Spleen (tissue), 11 donors: ENCODE measurements at regions not wholly inside any gene's neighbourhood (a gene's known extent, or its start where the extent isn't known, plus 50 kb on each side); places are given as distances from the start of the nearest gene placed in this dataset.
A peak's percentile ranks its signal among the peaks of the same experiment; 100 is the strongest.

Experiments
- DNase-seq: peaks from one replicate; pipeline ENCODE4 v3.0.0-alpha.2; 2020
- H3K27ac ChIP-seq, 8 donors: fragments of 200-600 bp; sonication (generic) in 7 of 8; 1 replicate in 4 of 8; 2 replicates in 4 of 8; pipeline versions ENCODE4 v1.5.0 to v1.8.0; 2016 to 2021; ENCODE audit warnings: inconsistent platforms in 4 of 8, mild to moderate bottlenecking in 4 of 8, moderate library complexity in 1 of 8
- H3K27me3 ChIP-seq, 7 donors: fragments of 200-600 bp; sonication (generic) in 6 of 7; replicated peaks in 1 of 7; 1 replicate in 4 of 7; 2 replicates in 3 of 7; pipeline versions ENCODE4 v1.5.0 to v1.8.0; 2016 to 2021; ENCODE audit warnings: inconsistent platforms in 3 of 7, mild to moderate bottlenecking in 1 of 7
- H3K36me3 ChIP-seq, 6 donors: fragments of 200-600 bp; sonication (generic) in 5 of 6; 1 replicate in 4 of 6; 2 replicates in 2 of 6; pipeline versions ENCODE4 v1.5.0 to v1.8.0; 2016 to 2021; ENCODE audit warnings: inconsistent platforms in 2 of 6
- H3K4me1 ChIP-seq, 6 donors: fragments of 200-600 bp; sonication (generic) in 5 of 6; 1 replicate in 3 of 6; 2 replicates in 3 of 6; pipeline versions ENCODE4 v1.5.0 to v1.8.0; 2016 to 2021; ENCODE audit warnings: inconsistent platforms in 3 of 6
- H3K4me3 ChIP-seq, 8 donors: fragments of 200-600 bp; sonication (generic) in 7 of 8; 1 replicate in 4 of 8; 2 replicates in 4 of 8; pipeline versions ENCODE4 v1.5.0 to v1.8.0; 2016 to 2021; ENCODE audit warnings: inconsistent platforms in 4 of 8, mild to moderate bottlenecking in 4 of 8, moderate library complexity in 2 of 8
- H3K9me3 ChIP-seq, 8 donors: fragments of 200-600 bp; sonication (generic) in 7 of 8; 1 replicate in 4 of 8; 2 replicates in 4 of 8; pipeline versions ENCODE4 v1.5.0 to v1.8.0; 2016 to 2021; ENCODE audit warnings: inconsistent platforms in 4 of 8
- CTCF ChIP-seq, 11 experiments: fragments of 200-600 bp in 7 of 11; fragments of 450-650 bp in 4 of 11; sonication (generic) in 4 of 11; IDR thresholded peaks in 8 of 11; conservative IDR thresholded peaks in 3 of 11; 1 replicate in 7 of 11; 2 replicates in 4 of 11; pipeline versions ENCODE4 v1.4.0 to v1.8.0; 2016 to 2021; ENCODE audit warnings: antibody characterized with exemption in 11 of 11, inconsistent platforms in 4 of 11, mild to moderate bottlenecking in 1 of 11
- POLR2A ChIP-seq, 3 donors: fragments of 450-650 bp; IDR thresholded peaks; one replicate each; pipeline ENCODE4 v1.5.1; 2017; ENCODE audit warnings: antibody characterized with exemption in 3 of 3, mild to moderate bottlenecking in 1 of 3
- POLR2AphosphoS5 ChIP-seq, 3 donors: sonication (generic); formaldehyde crosslinking; IDR thresholded peaks; one replicate each; pipeline ENCODE4 v1.5.1; 2017; ENCODE audit warnings: antibody characterized with exemption in 3 of 3
- WGBS, 5 donors: extraction: QIAGEN DNeasy Blood & Tissue Kit in 3 of 5; methylation state at CpG; one replicate each; pipeline versions ENCODE4 v1.1.5 to v1.1.7; 2013 to 2018; 5-methylcytosine and 5-hydroxymethylcytosine counted together
- intact Hi-C: fragments of 100-400 bp; cut with DNase I; formaldehyde crosslinking; loops from one replicate; pipeline ENCODE4 v1.15.0; 2023; ENCODE audit warnings: low total_unique reads
- donor health status: healthy with polysubstance abuse.
- donor health status: DM: no; HTN: no; CAD: no; lungs with moderate emphysema.
- donor health status: DM: no; HTN: no; CAD: no.
- donor health status: Bipolar disorder and iron deficiency.
- donor health status: healthy.
- donor health status: DM: no; HTN: no; CAD: no.
- donor health status: DM: yes; HTN: yes; CAD: no.

- H3K36me3 ChIP-seq: no peaks in the 10 kb centered on the region
- no peak overlapping the region for H3K4me3 ChIP-seq
- H3K9me3 ChIP-seq: no peaks in the 10 kb centered on the region
- no peaks in the 10 kb centered on the region for H3K27me3 ChIP-seq
- H3K27ac ChIP-seq: peak overlapping the region in 3 of 8 donors; percentile 19 to 26 (median 24)
- WGBS, 5 donors: 62 to 81% (median 73%) methylated on average over 4 of the region's 4 CpGs
- H3K4me1 ChIP-seq: no peaks in the 10 kb centered on the region
- TF ChIP-seq POLR2A (IDR thresholded peaks at IDR 0.05) (no peak), POLR2AphosphoS5 (IDR thresholded peaks at IDR 0.05) (no peak), CTCF (IDR thresholded peaks at IDR 0.05 in 8 of 11, conservative IDR thresholded peaks at IDR 0.05 in 3 of 11) (no peak)
- DNase-seq: no peak
- intact Hi-C loops: no loop called here
These were observed 399.9 kb upstream of the MARCKS start for GRCh38 chr6:113457198-113457597.

DNA sequence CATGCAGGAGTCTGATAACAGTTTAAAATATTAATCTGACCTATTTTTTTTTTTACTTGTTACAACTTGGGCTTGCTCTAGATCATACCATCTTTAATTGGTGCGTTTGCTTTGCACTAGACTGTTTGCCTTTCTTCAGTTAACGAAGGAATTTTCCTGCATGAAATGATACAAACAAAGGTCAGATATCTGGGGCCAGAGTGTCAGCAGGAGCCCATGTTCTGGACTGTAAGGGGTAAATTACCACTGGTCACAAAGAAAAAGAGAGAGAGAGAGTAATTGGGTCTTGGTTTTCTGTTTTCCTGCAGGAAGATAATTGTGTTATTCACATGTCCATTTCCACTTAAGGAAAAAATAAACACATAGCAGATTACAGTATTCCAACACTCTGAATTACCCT, 399.4 kb upstream of the MARCKS start:
- intact Hi-C loops: no loop called here
- peak overlapping the region in 4 of 8 donors; percentile 5 to 26 (median 22) for H3K27ac ChIP-seq
- H3K27me3 ChIP-seq: no peaks in the 10 kb centered on the region
- no peaks in the 10 kb centered on the region for H3K36me3 ChIP-seq
- H3K4me3 ChIP-seq: no peak overlapping the region
- TF ChIP-seq POLR2A (IDR thresholded peaks at IDR 0.05) (no peak), CTCF (IDR thresholded peaks at IDR 0.05 in 8 of 11, conservative IDR thresholded peaks at IDR 0.05 in 3 of 11) (no peak), POLR2AphosphoS5 (IDR thresholded peaks at IDR 0.05) (no peak)
- H3K9me3 ChIP-seq: no peaks in the 10 kb centered on the region
- H3K4me1 ChIP-seq: no peaks in the 10 kb centered on the region
- WGBS, 5 donors: 72 to 94% (median 80%) methylated on average over 2 of the region's 2 CpGs
- DNase-seq: no peak

DNA sequence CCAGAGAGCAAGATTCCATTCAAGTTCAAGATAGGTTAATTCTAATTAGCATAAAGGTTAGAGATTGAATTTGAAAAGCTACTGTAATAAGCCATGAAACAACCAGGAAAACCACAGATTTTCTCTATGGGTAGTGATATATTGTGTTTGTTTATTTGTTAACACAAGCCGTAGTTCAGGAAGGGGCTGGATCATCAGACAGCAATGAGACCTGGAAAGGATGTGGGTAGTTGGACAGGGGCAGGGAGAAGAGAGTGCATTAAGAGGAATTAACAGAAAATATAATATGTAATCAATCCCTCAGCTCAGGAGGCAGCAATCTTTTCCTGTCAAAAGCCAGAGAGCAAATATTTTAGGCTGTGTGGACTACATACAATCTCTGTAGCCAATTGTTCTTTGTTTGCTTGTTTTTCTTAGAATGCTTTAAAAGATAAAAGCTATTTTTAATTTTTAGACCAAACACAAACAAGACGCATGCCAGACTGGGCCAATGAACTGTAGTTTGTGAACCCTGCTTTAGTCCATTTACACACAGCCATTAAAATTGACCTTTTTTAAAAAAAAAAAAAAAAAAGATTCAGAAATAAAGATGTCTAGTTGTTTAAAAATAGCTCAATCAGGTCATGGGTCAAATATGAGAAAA, 398.7 kb upstream of the MARCKS start:
- intact Hi-C loops: no loop called here
- Histone ChIP-seq H3K9me3 (no peaks in the 10 kb centered on the region), H3K4me1 (no peaks in the 10 kb centered on the region), H3K27ac (peak overlapping the region in 2 of 8 donors; percentile 3 to 15), H3K27me3 (no peaks in the 10 kb centered on the region), H3K4me3 (no peak overlapping the region), H3K36me3 (no peaks in the 10 kb centered on the region)
- 30 to 50% (median 46%) methylated on average over 2 of the region's 2 CpGs for WGBS, 5 donors
- TF ChIP-seq POLR2AphosphoS5 (IDR thresholded peaks at IDR 0.05): no peak
- no peak for TF ChIP-seq CTCF (IDR thresholded peaks at IDR 0.05 in 8 of 11, conservative IDR thresholded peaks at IDR 0.05 in 3 of 11)
- TF ChIP-seq POLR2A (IDR thresholded peaks at IDR 0.05): no peak
- DNase-seq: no peak

GRCh38 chr6:113461153-113461932, 395.8 kb upstream of the MARCKS start:
- H3K4me1 ChIP-seq: peaks cover 0 to 13% (median 0%) of the 10 kb centered on the region in 6 donors
- WGBS, 5 donors: 82 to 88% (median 83%) methylated on average over 4 of the region's 4 CpGs
- no peaks in the 10 kb centered on the region for H3K9me3 ChIP-seq
- no peaks in the 10 kb centered on the region for H3K27me3 ChIP-seq
- intact Hi-C loops: no loop called here
- no peak overlapping the region for H3K27ac ChIP-seq
- no peak overlapping the region for H3K4me3 ChIP-seq
- DNase-seq: no peak
- TF ChIP-seq CTCF (IDR thresholded peaks at IDR 0.05 in 8 of 11, conservative IDR thresholded peaks at IDR 0.05 in 3 of 11) (no peak), POLR2A (IDR thresholded peaks at IDR 0.05) (no peak), POLR2AphosphoS5 (IDR thresholded peaks at IDR 0.05) (no peak)
- no peaks in the 10 kb centered on the region for H3K36me3 ChIP-seq
